ENCODE measurements at regions not wholly inside any gene's neighbourhood (a gene's known extent, or its start where the extent isn't known, plus 50 kb on each side); places are given as distances from the start of the nearest gene placed in this dataset.

- no peak overlapping the region for H3K9ac ChIP-seq (replicated peaks; ENCODE audit: extremely low read depth, insufficient read depth, low read length)
- H3K79me2 ChIP-seq (ENCODE audit: control insufficient read depth, insufficient read depth, low read length) = no peaks in the 10 kb centered on the region
- H3K36me3 ChIP-seq (ENCODE audit: control insufficient read depth in 2 of 2, extremely low read depth in 1 of 2, insufficient read depth in 2 of 2, low read length in 2 of 2) = no peaks in the 10 kb centered on the region
- no peaks in the 10 kb centered on the region for H3K9me3 ChIP-seq (replicated peaks; ENCODE audit: control insufficient read depth, insufficient read depth, low read length)
- intact Hi-C loops (cut with micrococcal nuclease) = no loop called here
- DNase-seq (ENCODE audit: low read depth, low spot score) = no peak
- CTCF ChIA-PET = no interaction called here
- H3K27ac ChIP-seq (ENCODE audit: insufficient read depth, low read depth, low read length) = no peak overlapping the region
- H2AFZ ChIP-seq (ENCODE audit: low read depth, low read length) = no peak overlapping the region
- H3K4me2 ChIP-seq (ENCODE audit: insufficient read depth, low read length) = no peak overlapping the region
- H3K4me3 ChIP-seq (replicated peaks in 1 of 3; ENCODE audit: insufficient read depth in 1 of 3, low read depth in 1 of 3, low read length in 3 of 3) = no peak overlapping the region
- no peak for FAIRE-seq
- dilution Hi-C loops (cut with MboI; ENCODE audit: extremely low pct_ligation_motif_present, low sequenced_read_pairs) = no loop called here
- TF ChIP-seq EZH2 (IDR thresholded peaks at IDR 0.05; ENCODE audit: borderline replicate concordance, low read depth, low read length, severe bottlenecking) (no peak), POLR2AphosphoS5 (IDR thresholded peaks at IDR 0.05; ENCODE audit: insufficient read depth, low read depth, low read length) (no peak), GATA2 (IDR thresholded peaks at IDR 0.05; ENCODE audit: insufficient read depth, insufficient read length, low read depth, low read length) (no peak), POLR2A (IDR thresholded peaks at IDR 0.05; ENCODE audit: low read depth, low read length) (no peak), MYC (IDR thresholded peaks at IDR 0.05; ENCODE audit: low read depth, low read length) (no peak), FOS (IDR thresholded peaks at IDR 0.05; ENCODE audit: borderline replicate concordance, insufficient read depth, low read length) (no peak), CTCF (IDR thresholded peaks at IDR 0.05; ENCODE audit: extremely low read depth in 1 of 2, insufficient read depth in 1 of 2, low read depth in 1 of 2, low read length in 2 of 2) (no peak), JUN (IDR thresholded peaks at IDR 0.05; ENCODE audit: borderline replicate concordance, insufficient read depth, insufficient read length, low read depth) (no peak)
- TF ChIP-seq, protein P1, sequence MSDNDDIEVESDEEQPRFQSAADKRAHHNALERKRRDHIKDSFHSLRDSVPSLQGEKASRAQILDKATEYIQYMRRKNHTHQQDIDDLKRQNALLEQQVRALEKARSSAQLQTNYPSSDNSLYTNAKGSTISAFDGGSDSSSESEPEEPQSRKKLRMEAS (IDR thresholded peaks at IDR 0.05; ENCODE audit: insufficient read depth, insufficient read length) = no peak
- no TSS peak for BruUV-seq (replicated peaks)
- H3K27me3 ChIP-seq (ENCODE audit: control insufficient read depth in 2 of 2, insufficient read depth in 2 of 2, low read length in 2 of 2) = no peaks in the 10 kb centered on the region
- H3K4me1 ChIP-seq (ENCODE audit: control insufficient read depth, extremely low read depth, insufficient read depth, low read length) = no peaks in the 10 kb centered on the region
- POLR2A ChIA-PET = no interaction called here
- H3K9me1 ChIP-seq (replicated peaks; ENCODE audit: control insufficient read depth, extremely low read depth, insufficient read depth, low read length) = no peaks in the 10 kb centered on the region
- no peaks in the 10 kb centered on the region for H4K20me1 ChIP-seq (replicated peaks; ENCODE audit: control insufficient read depth, extremely low read depth, insufficient read depth, low read length)
Measured at GRCh38 chr4:135185256-135185655, 983.7 kb upstream of the PABPC4L start.
